SK-N-SH treated with all-trans-retinoic acid at 6 μM for 48 hours (cell line): ENCODE measurements at regions not wholly inside any gene's neighbourhood (a gene's known extent, or its start where the extent isn't known, plus 50 kb on each side); places are given as distances from the start of the nearest gene placed in this dataset.

Experiments
- ATAC-seq: fragments of 200-7000 bp; cut with Tn5 transposase; 3 replicates; pipeline ENCODE4 v1.9.1; 2020; ENCODE audit warnings: mild to moderate bottlenecking, moderate library complexity
- ARNTL ChIP-seq: fragments of 450-650 bp; formaldehyde crosslinking; IDR thresholded peaks from 2 replicates; pipeline ENCODE4 v1.5.0; 2020; ENCODE audit warnings: low read depth, mild to moderate bottlenecking, moderate library complexity, borderline replicate concordance
- BACH2 ChIP-seq: fragments of 250-450 bp; sonication (Bioruptor Pico); IDR thresholded peaks from 2 replicates; pipeline ENCODE4 v1.9.0; 2021; ENCODE audit warnings: mild to moderate bottlenecking, borderline replicate concordance
- CSDC2 ChIP-seq: fragments of 250-450 bp; sonication (Bioruptor Pico); IDR thresholded peaks from 2 replicates; pipeline ENCODE4 v1.5.0; 2020; ENCODE audit warnings: mild to moderate bottlenecking, moderate library complexity
- ESRRG ChIP-seq: fragments of 250-450 bp; sonication (Bioruptor Pico); IDR thresholded peaks from 2 replicates; pipeline ENCODE4 v1.6.1; 2021; ENCODE audit warnings: mild to moderate bottlenecking
- GLIS3 ChIP-seq: fragments of 250-450 bp; sonication (Bioruptor Pico); IDR thresholded peaks from 2 replicates; pipeline ENCODE4 v1.5.0; 2020; ENCODE audit warnings: mild to moderate bottlenecking, moderate library complexity
- ISL1 ChIP-seq: fragments of 250-450 bp; sonication (Bioruptor Pico); IDR thresholded peaks from 2 replicates; pipeline ENCODE4 v2.1.2; 2022; ENCODE audit warnings: mild to moderate bottlenecking, moderate library complexity
- OSR1 ChIP-seq: fragments of 250-450 bp; sonication (Bioruptor Pico); IDR thresholded peaks from 2 replicates; pipeline ENCODE4 v1.8.0; 2022; ENCODE audit warnings: moderate library complexity, mild to moderate bottlenecking, inconsistent platforms
- PPARA ChIP-seq: fragments of 250-450 bp; sonication (Bioruptor Pico); IDR thresholded peaks from 2 replicates; pipeline ENCODE4 v1.5.0; 2020; ENCODE audit warnings: mild to moderate bottlenecking, borderline replicate concordance
- RARB ChIP-seq: fragments of 250-450 bp; sonication (Bioruptor Pico); IDR thresholded peaks from 2 replicates; pipeline ENCODE4 v1.8.0; 2021; ENCODE audit warnings: mild to moderate bottlenecking, moderate library complexity
- SNAI2 ChIP-seq: fragments of 250-450 bp; sonication (Bioruptor Pico); IDR thresholded peaks from 2 replicates; pipeline ENCODE4 v1.5.0; 2020; ENCODE audit warnings: mild to moderate bottlenecking, moderate library complexity
- TCF4 ChIP-seq: fragments of 250-450 bp; sonication (Bioruptor Pico); IDR thresholded peaks from 2 replicates; pipeline ENCODE4 v1.8.0; 2021; ENCODE audit warnings: mild to moderate bottlenecking, moderate library complexity, borderline replicate concordance
- TOX ChIP-seq: fragments of 250-450 bp; sonication (Bioruptor Pico); IDR thresholded peaks from 2 replicates; pipeline ENCODE4 v1.8.0; 2021; ENCODE audit warnings: mild to moderate bottlenecking, moderate library complexity, borderline replicate concordance
- ZC3H10 ChIP-seq: fragments of 250-450 bp; sonication (Bioruptor Pico); IDR thresholded peaks from 2 replicates; pipeline ENCODE4 v1.5.1; 2021; ENCODE audit warnings: mild to moderate bottlenecking, moderate library complexity
- ZFP3 ChIP-seq: fragments of 250-450 bp; sonication (Bioruptor Pico); IDR thresholded peaks from 2 replicates; pipeline ENCODE4 v1.5.0; 2020; ENCODE audit warnings: mild to moderate bottlenecking, moderate library complexity
- ZFP30 ChIP-seq: fragments of 450-650 bp; formaldehyde crosslinking; IDR thresholded peaks from 2 replicates; pipeline ENCODE4 v1.5.0; 2022; ENCODE audit warnings: mild to moderate bottlenecking, moderate library complexity
- ZNF565 ChIP-seq: fragments of 450-650 bp; formaldehyde crosslinking; conservative IDR thresholded peaks from 2 replicates; pipeline ENCODE4 v1.5.0; 2020; ENCODE audit warnings: low read depth, mild to moderate bottlenecking, moderate library complexity
- ZNF8 ChIP-seq: fragments of 450-650 bp; formaldehyde crosslinking; IDR thresholded peaks from 2 replicates; pipeline ENCODE4 v1.5.0; 2020; ENCODE audit warnings: mild to moderate bottlenecking, moderate library complexity
- TF ChIP-seq, protein P1 (sequence below): fragments of 250-450 bp; sonication (Bioruptor Pico); IDR thresholded peaks from 2 replicates; pipeline ENCODE4 v1.8.0; 2021; ENCODE audit warnings: low read depth, mild to moderate bottlenecking, moderate library complexity, borderline replicate concordance
- TF ChIP-seq, protein P2 (sequence below): fragments of 250-450 bp; sonication (Bioruptor Pico); IDR thresholded peaks from 2 replicates; pipeline ENCODE4 v1.5.1; 2021; ENCODE audit warnings: mild to moderate bottlenecking, moderate library complexity
- TF ChIP-seq, protein P3 (sequence below): fragments of 250-450 bp; sonication (Bioruptor Pico); IDR thresholded peaks from 2 replicates; pipeline ENCODE4 v1.5.0; 2020; ENCODE audit warnings: mild to moderate bottlenecking, moderate library complexity

DNA sequence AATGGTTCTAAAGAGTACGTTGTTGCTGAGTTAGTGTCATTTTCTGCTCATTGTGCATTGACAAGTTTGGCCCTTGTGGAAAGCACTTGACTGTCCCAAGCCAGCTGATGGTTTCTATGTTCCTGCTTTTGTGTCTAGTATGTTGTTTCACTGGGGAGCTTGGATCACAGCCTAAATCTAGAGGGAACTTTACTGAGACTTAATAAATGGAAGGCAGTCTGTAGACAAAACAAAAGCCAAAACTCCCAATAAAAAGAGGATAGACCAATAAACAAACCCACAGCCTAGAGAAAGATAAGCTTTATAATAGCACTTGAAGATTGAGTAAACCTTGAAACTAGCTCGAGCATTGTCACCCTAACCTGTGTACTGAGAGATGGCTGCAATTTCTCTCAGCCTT is 196.8 kb downstream of the ADRA2A start (continued):
- TF ChIP-seq, protein P1, sequence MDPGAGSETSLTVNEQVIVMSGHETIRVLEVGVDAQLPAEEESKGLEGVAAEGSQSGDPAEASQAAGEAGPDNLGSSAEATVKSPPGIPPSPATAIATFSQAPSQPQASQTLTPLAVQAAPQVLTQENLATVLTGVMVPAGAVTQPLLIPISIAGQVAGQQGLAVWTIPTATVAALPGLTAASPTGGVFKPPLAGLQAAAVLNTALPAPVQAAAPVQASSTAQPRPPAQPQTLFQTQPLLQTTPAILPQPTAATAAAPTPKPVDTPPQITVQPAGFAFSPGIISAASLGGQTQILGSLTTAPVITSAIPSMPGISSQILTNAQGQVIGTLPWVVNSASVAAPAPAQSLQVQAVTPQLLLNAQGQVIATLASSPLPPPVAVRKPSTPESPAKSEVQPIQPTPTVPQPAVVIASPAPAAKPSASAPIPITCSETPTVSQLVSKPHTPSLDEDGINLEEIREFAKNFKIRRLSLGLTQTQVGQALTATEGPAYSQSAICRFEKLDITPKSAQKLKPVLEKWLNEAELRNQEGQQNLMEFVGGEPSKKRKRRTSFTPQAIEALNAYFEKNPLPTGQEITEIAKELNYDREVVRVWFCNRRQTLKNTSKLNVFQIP (CRISPR knock-in tag), result no peak
- TF ChIP-seq ZNF8 (CRISPR knock-in tag) (no peak), GLIS3 (CRISPR knock-in tag) (no peak)
- TF ChIP-seq, protein P2, sequence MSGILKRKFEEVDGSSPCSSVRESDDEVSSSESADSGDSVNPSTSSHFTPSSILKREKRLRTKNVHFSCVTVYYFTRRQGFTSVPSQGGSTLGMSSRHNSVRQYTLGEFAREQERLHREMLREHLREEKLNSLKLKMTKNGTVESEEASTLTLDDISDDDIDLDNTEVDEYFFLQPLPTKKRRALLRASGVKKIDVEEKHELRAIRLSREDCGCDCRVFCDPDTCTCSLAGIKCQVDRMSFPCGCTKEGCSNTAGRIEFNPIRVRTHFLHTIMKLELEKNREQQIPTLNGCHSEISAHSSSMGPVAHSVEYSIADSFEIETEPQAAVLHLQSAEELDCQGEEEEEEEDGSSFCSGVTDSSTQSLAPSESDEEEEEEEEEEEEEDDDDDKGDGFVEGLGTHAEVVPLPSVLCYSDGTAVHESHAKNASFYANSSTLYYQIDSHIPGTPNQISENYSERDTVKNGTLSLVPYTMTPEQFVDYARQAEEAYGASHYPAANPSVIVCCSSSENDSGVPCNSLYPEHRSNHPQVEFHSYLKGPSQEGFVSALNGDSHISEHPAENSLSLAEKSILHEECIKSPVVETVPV (CRISPR knock-in tag), result no peak

DNA sequence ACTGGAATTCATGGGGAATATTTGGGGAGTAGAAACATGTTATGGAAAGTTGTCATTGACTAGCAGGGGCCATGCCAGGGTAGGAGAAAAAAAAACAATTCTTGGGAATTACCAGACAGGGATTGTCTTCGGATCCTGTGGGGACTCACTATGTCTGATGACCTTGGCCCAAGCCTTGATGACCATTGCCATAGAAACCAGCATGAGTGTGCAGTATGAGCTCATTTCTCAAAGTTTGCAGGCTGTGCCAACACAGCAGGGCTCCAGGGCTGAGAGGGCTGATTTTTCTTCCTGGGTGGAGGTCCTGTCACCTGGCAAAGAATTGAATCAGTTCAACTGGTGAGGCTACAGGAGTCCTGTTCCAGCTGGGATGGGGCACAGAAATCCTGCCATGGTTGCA is 198.3 kb downstream of the ADRA2A start:
- no peak for TF ChIP-seq PPARA (CRISPR knock-in tag)
- no peak for TF ChIP-seq ISL1 (CRISPR knock-in tag)
- no peak for TF ChIP-seq RARB
- TF ChIP-seq BACH2 (CRISPR knock-in tag), result no peak
- ATAC-seq, result no peak

DNA sequence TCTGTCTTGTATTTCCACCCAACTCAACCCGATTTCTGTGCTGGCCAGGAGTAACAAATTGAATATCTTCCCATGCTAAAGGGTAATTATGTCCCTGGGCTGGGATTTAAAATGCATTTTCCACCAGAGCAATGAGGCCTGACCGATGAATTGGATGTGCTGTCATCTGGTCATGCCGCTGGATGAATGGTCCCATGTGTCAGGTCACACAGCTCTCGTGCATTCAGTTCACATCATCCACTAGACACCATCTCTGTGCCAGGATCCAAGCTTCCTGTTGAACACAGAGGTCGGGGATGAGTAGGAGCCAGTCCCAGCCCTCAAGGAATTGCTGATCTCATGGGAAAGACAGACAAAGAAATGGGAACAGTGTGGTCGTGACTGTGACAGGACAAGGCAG is 200.8 kb downstream of the ADRA2A start:
- no peak for TF ChIP-seq SNAI2 (CRISPR knock-in tag)
- TF ChIP-seq, protein P1 (CRISPR knock-in tag), result no peak
- no peak for TF ChIP-seq CSDC2 (CRISPR knock-in tag)
- no peak for TF ChIP-seq ISL1 (CRISPR knock-in tag)
- TF ChIP-seq ZC3H10, result no peak
- TF ChIP-seq GLIS3 (CRISPR knock-in tag), result no peak
- TF ChIP-seq ZNF8 (CRISPR knock-in tag), result no peak
- TF ChIP-seq ARNTL, result no peak
- TF ChIP-seq, protein P3, sequence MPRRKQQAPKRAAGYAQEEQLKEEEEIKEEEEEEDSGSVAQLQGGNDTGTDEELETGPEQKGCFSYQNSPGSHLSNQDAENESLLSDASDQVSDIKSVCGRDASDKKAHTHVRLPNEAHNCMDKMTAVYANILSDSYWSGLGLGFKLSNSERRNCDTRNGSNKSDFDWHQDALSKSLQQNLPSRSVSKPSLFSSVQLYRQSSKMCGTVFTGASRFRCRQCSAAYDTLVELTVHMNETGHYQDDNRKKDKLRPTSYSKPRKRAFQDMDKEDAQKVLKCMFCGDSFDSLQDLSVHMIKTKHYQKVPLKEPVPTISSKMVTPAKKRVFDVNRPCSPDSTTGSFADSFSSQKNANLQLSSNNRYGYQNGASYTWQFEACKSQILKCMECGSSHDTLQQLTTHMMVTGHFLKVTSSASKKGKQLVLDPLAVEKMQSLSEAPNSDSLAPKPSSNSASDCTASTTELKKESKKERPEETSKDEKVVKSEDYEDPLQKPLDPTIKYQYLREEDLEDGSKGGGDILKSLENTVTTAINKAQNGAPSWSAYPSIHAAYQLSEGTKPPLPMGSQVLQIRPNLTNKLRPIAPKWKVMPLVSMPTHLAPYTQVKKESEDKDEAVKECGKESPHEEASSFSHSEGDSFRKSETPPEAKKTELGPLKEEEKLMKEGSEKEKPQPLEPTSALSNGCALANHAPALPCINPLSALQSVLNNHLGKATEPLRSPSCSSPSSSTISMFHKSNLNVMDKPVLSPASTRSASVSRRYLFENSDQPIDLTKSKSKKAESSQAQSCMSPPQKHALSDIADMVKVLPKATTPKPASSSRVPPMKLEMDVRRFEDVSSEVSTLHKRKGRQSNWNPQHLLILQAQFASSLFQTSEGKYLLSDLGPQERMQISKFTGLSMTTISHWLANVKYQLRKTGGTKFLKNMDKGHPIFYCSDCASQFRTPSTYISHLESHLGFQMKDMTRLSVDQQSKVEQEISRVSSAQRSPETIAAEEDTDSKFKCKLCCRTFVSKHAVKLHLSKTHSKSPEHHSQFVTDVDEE (CRISPR knock-in tag), result no peak
- TF ChIP-seq ZFP30 (CRISPR knock-in tag), result no peak
- TF ChIP-seq ZNF565 (CRISPR knock-in tag), result no peak

DNA sequence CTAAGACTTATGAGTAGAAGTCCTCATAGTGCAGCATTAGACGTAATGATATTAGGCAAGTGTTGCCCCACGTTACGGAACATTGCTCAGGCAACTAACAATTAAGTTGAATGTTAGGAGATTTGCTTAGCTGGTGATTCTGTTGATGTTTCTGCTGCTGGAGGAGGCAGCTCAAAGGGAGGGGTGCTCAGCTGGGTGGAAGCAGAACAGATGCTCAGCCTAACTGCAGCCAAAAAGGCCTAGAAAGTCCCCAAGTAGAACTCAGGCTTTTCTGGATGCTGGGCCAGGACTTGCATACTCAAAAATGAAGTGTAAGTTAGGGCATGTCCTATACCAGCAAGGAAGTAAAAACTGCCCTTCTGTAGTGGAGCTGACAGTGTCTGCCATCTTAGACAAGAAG is 201.4 kb downstream of the ADRA2A start:
- no peak for ATAC-seq
- TF ChIP-seq ZFP3 (CRISPR knock-in tag), result no peak
- TF ChIP-seq TCF4 (CRISPR knock-in tag), result no peak
- TF ChIP-seq ZFP30 (CRISPR knock-in tag), result no peak
- no peak for TF ChIP-seq TOX (CRISPR knock-in tag)
- no peak for TF ChIP-seq BACH2 (CRISPR knock-in tag)
- no peak for TF ChIP-seq ZNF565 (CRISPR knock-in tag)
- TF ChIP-seq ESRRG (CRISPR knock-in tag), result no peak
- TF ChIP-seq, protein P2 (CRISPR knock-in tag), result no peak
- no peak for TF ChIP-seq ZC3H10
- no peak for TF ChIP-seq OSR1
- no peak for TF ChIP-seq GLIS3 (CRISPR knock-in tag)
- TF ChIP-seq RARB, result no peak

More for the DNA sequence above, 200.8 kb downstream of the ADRA2A start:
- ATAC-seq, result no peak
